Medulla oblongata (tissue), 1 donor: ENCODE measurements at regions not wholly inside any gene's neighbourhood (a gene's known extent, or its start where the extent isn't known, plus 50 kb on each side); places are given as distances from the start of the nearest gene placed in this dataset.

Source experiments
- DNase-seq: peaks from one replicate; pipeline ENCODE4 v3.0.0-alpha.2; 2015; ENCODE audit errors: extremely low spot score

GRCh38 chr13:34869696-34870095 lies 72.4 kb upstream of the NBEA start:
- no peak for DNase-seq

- DNase-seq: no peak
Measured at GRCh38 chr13:34878329-34878728, 63.7 kb upstream of the NBEA start.

GRCh38 chr13:34879851-34880250 lies 62.2 kb upstream of the NBEA start:
- no peak for DNase-seq

GRCh38 chr13:34881494-34881893 lies 60.6 kb upstream of the NBEA start:
- DNase-seq: no peak

GRCh38 chr13:34883396-34883795 lies 58.7 kb upstream of the NBEA start:
- no peak for DNase-seq

- no peak for DNase-seq
Measured at GRCh38 chr13:34884366-34884765, 57.7 kb upstream of the NBEA start.

GRCh38 chr13:34886121-34886875 lies 55.8 kb upstream of the NBEA start:
- no peak for DNase-seq

GRCh38 chr13:34886987-34887386 lies 55.1 kb upstream of the NBEA start:
- DNase-seq: no peak
